ENCODE measurements at regions not wholly inside any gene's neighbourhood (a gene's known extent, or its start where the extent isn't known, plus 50 kb on each side); places are given as distances from the start of the nearest gene placed in this dataset.
A peak's percentile ranks its signal among the peaks of the same experiment; 100 is the strongest.
"Not testable (repeated sequence)": the region's sequence is repeated elsewhere in the genome, so short reads cannot be mapped to it uniquely, and the experiment has no call there.

- DNase-seq, result not testable (repeated sequence)
Measured at GRCh38 chr10:45056806-45057205, 56.1 kb downstream of the ZNF22 start.

DNA sequence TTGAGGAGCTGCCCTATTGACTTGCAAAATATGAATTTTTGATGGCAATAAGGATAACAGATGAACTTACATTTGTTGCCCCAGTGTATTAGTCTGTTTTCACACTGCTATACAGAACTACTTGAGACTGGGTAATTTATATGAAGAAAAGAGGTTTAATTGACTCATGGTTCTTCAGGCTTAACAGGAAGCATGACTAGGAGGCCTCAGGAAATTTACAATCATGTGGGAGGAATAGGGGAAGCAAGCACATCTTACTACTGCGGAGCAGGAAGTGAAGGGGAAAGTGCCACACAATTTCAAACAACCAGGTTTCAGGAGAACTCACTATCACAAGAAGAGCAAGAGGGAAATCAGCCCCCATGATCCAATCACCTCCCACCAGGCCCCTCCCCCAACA, 57.9 kb downstream of the ZNF22 start:
- DNase-seq, result no peak

- no peak for DNase-seq
Measured at GRCh38 chr10:45058992-45059561, 58.4 kb downstream of the ZNF22 start.

- no peak for DNase-seq
Measured at GRCh38 chr10:45059632-45060031, 58.9 kb downstream of the ZNF22 start.

DNA sequence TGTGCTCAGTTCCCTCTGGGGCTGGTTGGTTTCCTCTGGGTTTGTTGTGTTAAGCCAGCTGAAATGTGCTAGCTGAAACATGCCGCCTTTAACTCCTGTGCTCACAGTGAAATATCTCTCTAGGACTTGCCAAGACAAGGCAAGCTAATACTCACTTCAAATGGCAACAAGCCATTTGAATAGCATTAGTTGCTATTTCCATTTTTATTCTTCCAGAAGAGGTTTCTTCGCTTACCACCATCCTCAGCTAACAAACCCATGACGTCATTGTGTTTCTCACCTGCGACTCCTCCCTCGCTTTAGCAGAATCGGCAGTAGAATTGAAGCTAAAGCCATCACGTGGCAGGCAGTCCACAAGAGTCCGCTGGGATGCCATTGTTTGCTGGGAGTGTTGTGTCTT, 61.3 kb downstream of the ZNF22 start:
- no peak for DNase-seq

GRCh38 chr10:45063591-45064231, 63.0 kb downstream of the ZNF22 start:
- DNase-seq, result no peak

DNA sequence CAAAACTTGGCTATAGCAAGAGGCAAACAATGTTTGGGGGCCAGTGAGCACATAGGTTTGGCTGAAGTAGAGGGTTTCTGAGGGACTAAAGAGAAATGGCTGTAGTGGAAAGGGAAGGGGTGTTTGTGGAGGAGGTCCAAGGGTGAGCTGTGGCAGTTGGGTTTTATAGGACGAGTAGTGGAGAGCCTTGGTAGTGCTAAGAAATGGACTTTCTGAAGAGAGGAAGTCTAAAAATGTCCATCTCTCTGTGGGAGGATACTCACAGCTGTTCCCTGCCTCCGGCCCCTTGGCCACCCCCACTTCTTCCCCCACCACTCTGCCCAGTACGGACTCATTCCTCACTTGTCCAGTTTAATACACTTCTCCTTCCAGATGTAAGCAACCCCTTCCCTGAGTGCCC, 64.3 kb downstream of the ZNF22 start:
- no peak for DNase-seq

DNA sequence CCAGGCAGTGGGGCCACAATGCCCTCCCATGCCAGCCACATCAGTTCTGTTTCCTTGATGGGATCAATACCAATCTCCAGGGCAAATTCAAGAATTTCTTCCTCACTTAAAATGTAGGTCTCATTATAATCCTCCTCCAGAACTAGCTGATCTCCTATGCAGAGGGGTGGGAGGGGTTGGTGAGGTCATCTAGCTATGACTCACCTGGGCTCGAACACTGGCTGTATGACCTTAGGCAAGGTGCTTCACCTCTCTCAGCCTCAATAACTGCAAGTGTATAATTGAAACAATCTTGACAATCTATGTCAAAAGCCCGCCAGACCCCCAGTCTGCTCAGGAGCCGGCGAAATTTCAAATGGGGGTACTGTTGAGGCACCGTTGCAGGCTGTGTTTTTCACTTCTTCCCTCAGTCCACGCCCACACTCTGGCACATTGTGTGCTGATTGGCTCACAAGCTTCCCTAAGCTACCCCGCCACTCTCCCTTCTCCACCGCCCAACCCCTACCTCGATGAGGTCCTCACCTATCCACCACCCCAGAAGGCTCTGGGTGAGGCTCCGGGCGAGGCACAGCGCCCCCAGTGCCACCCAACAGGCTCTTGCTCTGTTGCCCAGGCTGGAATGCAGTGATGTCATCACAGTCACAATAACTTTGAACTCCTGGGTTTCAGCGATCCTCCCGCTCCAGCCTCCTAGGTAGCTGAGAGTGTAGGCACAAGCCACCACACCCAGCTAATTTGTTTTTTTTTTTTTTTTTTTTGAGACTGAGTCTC, 70.5 kb downstream of the ZNF22 start:
- DNase-seq, result no peak

DNA sequence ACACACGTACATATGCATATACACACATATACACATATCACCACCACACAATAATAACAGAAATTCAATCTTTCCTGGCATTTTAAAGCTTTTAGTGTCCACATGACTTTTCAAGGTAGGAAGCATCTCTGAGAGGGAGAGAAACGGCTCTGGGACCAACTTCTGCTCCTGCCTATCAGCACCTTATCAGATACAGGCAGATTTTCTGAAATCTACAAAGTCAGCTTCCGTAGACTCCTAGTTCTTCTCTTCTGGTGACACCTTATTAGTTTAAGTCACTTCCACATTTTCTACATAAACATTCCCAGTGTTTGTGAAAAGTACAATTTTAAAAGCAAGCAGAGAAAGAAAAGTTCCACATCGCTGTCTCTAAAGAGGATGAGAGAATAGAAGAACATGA, 74.5 kb downstream of the ZNF22 start:
- DNase-seq, result no peak

DNA sequence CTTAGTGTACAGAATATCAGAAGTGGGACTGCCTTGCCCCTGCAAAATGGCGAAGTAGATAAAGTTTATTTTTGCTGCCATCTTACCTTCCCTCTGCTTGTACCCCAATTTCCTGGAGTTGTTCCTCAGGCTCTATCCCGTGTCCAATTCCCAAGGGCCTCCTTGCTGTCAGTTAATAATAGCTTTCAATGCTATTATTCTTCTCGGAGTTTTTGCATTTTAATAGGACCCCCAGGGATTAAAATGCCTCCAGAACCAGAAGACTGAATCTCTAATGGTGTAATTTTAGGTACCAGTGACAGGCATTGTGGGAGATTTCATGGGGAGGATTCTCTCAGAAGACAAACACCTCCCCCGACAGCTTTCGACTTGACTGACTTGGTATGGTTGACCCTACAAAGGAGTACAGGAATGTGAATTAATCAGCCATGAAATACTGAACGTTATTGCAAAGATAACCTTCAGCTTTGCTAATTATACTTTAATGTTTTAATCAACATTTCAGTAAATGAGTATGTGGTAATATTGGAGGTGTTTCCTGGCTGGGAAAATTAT, 75.2 kb downstream of the ZNF22 start:
- DNase-seq, result no peak

DNA sequence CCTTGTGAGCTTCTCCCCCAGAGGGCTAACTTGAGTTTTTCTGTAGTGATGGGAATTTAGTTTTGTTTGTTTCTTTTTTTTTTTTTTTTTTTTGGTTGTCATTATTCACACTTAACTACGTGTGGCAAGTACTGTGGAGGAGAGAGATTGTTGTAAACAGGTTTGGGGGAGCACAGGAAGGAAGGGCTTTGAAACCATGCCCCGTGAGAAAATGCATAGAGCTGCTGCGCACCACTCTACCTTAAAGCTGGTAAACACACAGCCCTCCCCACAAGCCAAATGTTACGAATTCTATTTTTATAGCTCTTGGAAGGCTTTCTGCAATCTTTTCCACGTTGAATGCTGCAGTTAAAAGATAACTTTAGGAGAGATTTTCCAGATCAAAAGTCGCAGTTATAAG, 76.2 kb downstream of the ZNF22 start:
- no peak for DNase-seq

- peak; percentile 16 for DNase-seq
Measured at GRCh38 chr10:45080331-45080730, 79.6 kb downstream of the ZNF22 start.

DNA sequence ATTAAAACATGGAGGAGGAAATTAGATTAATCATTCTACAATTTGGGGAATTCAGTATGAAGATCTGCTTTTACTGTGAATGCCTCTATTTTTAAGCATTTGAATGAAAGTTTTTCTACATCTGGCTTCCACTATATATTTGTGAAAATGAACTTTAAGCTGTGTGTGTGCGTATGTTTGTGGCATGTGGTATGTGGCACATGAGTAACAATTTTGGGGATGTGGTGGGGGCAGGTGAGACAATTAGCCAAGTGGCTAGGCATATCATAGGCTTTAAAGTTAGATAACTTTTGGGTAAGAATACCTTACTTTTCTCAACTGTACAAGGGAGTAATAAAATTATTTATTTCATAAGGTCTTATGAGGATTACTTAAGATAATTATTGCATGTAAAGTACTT, 81.5 kb downstream of the ZNF22 start:
- DNase-seq, result no peak

DNA sequence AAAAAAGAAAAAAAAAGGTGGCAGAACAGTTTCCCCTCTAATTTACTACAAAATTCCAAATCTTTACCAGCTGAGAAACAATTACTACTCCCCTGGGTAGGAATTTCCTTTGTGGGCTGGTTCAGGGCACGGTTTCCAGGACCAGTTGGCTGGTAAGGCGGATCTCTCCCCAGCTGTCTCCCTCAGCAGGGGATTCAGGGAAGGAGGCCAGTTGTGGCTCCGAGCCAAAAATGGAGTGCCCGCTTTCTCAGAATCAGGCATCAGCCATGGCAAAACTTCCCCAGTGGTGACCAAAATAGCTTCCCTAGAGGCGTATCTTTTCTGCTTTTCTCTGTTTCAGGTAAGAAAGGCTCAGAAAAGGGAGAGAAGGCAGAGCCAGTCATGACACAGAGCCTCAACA, 91.2 kb downstream of the ZNF22 start:
- peak; percentile 31 for DNase-seq

GRCh38 chr10:45093945-45094344, 93.2 kb downstream of the ZNF22 start:
- no peak for DNase-seq

GRCh38 chr10:45095286-45095685, 94.6 kb downstream of the ZNF22 start:
- no peak for DNase-seq

DNA sequence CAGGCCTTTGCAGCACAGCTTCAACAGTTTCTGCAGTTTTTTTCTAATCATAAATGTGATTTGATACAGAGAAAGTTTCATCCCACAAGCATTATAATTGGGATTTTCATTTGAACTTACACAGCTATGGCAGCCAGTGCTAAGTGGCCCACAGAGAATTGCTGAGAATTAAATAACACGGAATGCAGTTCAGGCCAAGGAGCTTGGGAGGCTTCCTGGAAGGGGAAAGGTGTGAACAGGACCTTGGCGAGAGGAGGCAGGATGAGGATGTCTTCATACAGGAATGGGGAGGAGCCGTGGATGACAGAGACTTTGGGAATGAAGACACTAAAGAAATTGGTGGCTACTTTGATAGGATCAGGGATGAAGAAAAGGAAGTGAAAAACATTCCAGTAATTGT, 95.3 kb downstream of the ZNF22 start:
- no peak for DNase-seq

DNA sequence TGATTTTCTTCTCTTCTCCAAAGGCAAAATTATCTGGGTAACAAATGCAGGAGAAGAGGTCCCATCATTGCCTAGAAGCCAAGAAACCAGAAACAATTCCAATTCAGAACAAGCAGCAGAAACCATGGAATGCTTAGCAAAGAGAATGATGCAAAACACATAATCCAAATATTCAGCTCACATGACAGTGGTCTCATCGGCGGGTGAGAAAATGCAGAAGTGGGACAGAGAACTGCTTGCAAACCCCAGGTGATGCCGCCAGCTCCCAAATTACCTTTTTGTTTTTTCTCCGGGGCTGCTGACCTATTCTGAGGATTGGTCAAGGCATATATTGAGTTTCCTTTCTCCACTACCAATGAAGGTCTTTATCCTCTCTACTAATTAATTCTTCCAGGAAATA, 99.7 kb downstream of the ZNF22 start:
- no peak for DNase-seq

DNA sequence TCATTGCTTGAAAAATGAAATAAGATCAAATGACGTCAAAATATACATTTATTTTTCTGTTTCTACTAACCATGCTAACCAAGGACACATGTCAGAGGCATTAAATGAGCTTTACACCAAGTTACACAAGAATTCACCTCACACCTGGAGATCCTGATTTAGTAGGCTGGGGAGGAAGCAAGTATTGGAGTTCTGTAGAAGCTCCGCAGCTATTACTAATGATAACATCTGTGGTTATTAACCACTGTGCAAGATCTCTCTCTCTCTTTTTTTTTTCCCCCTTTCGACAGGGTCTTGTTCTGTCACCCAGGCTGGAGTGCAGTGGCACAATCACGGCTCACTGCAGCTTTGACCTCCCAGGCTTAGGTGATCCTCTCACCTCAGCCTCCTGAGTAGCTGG, 104.0 kb downstream of the ZNF22 start:
- DNase-seq, result no peak

DNA sequence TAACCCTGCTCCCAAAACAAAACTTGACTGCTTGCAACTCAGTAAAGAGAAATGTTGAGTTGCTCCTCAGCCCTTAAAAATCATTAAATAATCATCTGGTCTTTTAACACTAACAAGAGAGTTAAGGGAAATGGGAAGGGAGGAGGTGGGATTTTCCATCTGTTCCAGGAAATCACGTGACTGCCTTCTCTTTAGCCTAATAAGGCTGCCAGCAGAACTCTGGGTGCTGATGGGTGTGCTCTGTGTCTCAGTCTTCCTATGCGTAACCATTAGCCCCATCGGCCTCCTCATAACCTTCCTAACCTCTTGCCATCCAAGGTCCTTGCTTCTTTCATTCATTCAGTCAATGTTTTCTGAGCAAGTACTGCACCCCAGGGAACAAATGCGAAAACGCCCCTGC, 104.6 kb downstream of the ZNF22 start:
- DNase-seq, result not testable (repeated sequence)

DNA sequence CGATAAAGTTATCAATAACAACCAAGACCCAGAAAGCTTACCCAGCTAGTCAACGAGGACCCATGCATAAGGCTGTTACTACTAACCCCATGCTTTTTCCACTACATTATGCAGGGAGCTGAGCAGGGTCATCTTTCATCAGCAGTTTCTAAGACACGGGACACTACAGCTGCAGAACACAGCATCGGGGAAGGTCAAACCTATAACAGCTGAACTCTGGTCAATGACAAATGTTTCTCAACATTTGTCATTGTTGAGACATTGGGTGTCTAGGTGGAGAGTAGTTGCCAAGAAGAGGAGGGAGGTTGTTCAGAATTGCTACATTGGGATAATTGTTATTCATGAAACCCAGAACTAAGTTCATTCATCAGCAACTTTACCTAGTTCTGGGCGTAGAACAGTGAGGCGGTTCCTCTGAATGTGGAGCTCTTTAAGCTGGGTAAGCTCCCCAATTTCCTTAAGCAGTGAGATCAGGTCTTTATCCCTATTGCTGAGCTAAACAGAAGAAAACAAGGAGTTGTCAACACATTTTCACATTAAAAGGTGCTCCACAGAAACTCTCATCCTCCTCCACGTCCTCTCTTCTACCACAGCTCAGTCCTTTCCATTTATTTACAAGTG, 105.6 kb downstream of the ZNF22 start:
- no peak for DNase-seq

GRCh38 chr10:45111509-45111908, 110.8 kb downstream of the ZNF22 start:
- no peak for DNase-seq

DNA sequence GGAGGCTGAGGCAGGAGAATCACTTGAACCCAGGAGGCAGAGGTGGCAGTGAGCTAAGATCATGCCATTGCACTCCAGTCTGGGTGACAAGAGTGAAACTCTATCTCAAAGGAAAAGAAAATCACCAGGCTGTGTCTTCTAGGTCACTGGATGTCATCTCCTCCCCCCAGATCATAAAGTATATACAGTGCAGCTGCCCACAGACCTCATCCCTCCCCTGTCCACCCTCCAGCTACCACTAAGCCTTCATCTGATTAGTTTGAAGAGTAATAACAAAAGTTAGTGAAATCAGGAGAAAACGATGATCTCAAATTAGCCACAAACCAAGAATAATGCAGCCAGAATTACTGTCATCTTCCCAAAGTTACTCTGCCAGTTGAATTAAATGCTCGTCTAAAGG, 117.2 kb downstream of the ZNF22 start:
- DNase-seq, result not testable (repeated sequence)

Measured in hindlimb muscle (tissue), 1 donor.